ENCODE measurements at regions not wholly inside any gene's neighbourhood (a gene's known extent, or its start where the extent isn't known, plus 50 kb on each side); places are given as distances from the start of the nearest gene placed in this dataset.

DNA sequence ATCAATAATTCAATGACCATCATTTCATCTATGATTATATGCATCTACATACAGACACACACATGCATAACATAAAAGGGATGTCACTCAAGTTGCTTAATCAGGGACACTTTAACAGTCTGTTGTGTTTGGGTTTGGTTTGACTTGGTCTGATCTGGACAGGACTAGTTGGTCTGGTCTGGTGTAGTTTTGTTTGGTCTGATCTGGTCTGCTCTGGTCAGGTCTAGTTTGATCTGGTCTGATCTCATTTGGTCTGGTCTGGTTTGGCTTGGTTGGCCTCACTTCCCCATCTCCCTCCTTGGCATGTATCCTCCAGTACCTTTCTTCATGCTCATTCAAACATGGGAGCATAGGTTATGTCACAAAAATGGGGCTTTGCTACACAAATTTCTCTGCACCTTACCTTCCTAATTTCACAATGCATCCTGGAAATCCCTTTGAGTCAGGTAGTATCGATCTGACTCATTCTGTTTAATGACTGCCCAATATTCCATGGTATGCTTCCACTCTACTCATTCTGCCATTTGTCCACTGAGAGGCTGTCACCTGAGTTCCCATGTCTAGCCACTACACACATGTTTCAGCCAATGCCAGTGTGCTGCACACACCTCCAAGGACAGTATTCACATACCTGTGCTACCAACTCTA is 73.0 kb upstream of the TPM1 start:
- H3K4me3 ChIP-seq (ENCODE audit: low read length) = no peak overlapping the region
- DNase-seq (ENCODE audit: low read depth, low spot score) = no peak

DNA sequence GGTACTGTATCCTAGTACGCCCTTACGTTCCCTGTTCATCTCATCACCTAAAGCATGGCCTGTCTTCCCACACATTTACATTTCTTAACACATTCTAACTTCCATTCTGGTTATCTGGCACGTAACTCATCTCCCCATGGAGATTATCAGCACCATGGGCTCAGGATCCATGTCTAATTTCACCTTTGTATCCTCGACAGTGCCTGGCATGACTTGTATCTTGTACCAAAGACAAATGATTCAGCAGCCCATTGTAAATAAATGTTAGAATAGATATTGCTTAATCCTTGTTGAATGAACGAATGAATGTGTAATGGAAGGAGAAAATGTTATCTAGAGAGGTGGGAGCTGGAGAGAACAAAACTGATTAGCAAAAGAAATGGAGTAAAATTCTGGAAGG is 69.7 kb upstream of the TPM1 start:
- DNase-seq (ENCODE audit: low read depth, low spot score) = no peak
- no peak overlapping the region for H3K4me3 ChIP-seq (ENCODE audit: low read length)

DNA sequence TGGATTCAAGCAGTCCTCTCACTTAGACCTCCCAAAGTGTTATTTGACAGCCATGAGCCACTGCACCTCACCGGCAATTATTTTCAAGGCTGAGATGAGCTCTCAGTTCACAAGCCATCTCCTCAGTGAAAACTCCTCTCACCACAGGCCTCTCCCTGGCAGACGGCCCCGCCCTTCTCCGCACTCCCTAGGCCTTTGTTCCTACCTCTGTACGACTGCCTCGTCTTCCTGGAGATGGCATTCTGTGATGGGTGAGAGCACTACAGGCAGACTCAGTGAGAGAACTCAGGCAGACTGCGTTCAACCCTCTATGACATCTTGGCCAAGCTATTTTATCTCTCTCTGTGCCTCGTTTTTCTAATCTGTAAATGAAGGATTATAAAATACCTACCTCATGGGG is 67.0 kb upstream of the TPM1 start:
- no peak for DNase-seq (ENCODE audit: low read depth, low spot score)
- no peak overlapping the region for H3K4me3 ChIP-seq (ENCODE audit: low read length)

DNA sequence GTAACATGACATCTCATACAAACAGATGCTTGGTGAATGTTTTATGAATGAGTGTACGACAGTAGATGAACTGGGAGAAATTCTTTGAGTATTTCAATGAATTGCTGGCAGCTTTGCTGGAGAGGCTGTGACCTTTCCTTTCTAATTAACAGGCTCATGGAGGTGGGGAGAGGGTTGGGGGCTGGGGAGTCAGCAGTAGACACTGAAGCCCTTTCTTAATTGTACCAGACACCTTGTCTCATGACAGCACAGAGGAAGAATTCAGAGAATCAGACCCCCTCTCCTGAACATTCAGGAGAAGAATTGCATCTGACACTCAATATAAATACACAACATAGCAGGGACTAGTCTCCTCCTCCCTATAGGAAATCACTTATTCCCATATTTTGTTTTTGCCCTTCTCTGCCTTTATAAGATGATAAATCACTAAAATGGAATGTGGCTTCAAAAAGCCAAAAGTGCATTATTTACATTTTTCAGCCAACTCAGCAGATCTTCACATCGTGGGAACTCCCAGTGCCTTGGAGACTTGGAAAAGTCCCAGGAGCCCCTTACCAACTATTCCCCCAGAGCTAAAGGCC is 66.2 kb upstream of the TPM1 start:
- no peak overlapping the region for H3K4me3 ChIP-seq (ENCODE audit: low read length)
- DNase-seq (ENCODE audit: low read depth, low spot score) = no peak

DNA sequence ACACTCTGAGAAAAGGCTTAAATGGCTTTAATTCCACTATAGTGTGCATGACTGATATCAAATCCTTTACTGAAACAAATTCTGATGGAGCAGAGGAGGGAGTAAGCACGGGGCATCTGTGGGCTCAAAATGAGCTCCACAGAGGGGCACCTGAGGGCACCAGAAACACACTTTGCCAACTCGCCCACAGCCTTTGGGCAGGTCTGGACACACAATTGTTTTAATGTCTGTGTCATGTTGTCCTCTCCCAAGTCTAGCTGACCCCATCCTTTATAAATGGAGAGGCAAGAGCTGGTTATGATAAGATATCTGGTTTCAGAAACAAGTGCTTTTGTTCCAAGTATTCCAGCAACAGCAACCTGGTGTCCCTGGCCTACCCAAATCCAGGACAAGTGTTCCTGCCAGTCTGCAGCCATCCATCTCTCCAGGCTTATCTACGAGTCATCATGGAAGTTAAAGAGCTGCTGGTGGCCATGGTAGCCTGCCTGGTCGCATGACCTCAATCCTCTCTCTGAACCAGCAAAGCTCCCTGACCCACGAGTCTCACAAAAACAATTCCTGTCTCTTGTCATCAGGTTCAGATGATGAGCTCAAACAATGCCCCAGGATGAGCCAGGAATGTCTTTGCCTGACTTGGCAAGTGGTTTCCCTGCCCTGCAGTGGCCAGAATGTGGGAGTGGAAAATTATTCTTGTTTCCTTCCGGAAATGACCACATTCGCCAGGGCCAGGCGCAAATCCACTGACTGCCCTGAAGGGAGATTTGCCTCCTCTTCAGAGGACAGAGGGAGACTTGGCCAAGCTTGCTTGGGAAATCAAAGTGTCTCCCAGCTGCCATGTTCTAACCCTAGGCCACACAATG is 64.4 kb upstream of the TPM1 start:
- no peak for DNase-seq (ENCODE audit: low read depth, low spot score)
- no peak overlapping the region for H3K4me3 ChIP-seq (ENCODE audit: low read length)

DNA sequence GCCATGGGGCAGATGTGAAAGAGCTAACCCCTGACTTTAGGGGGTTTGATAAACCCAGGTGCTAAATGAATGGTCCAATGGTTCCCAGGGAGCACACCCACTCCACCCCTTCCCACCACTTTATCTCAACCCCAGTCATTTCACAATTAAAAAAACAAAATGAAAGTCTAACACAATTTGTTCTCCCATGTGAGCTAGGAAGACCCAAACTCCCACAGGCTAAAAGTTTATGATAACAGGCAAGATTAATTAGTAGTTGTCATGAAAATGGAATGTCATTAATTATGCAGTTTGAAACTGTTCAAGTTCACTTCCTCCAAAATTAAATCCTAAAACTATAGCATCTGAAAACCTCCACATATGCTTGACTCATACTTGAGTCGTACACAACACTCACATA is 63.3 kb upstream of the TPM1 start:
- no peak for DNase-seq (ENCODE audit: low read depth, low spot score)

DNA sequence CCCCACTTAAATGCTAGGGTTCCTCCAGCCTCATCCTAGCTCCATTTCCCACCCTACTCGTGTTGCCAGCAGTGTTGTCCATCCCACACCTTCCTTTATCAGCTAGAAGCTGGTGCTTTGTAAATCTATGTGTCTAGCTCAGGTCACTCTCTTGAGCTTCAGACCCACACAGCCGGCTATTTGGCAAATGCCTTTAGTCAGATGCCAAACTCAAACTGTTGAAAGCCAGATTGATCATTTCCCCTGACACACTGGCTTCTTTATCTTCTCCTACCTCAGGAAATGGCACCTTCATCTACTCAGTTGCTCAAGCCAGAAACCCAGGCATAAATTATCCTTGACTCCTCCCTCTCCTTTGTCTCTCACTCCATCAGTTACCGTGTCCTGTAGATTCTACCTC is 61.5 kb upstream of the TPM1 start:
- no peak for DNase-seq (ENCODE audit: low read depth, low spot score)
- H3K4me3 ChIP-seq (ENCODE audit: low read length) = no peak overlapping the region

More for the DNA sequence above, 63.3 kb upstream of the TPM1 start:
- H3K4me3 ChIP-seq (ENCODE audit: low read length) = no peak overlapping the region

DNA sequence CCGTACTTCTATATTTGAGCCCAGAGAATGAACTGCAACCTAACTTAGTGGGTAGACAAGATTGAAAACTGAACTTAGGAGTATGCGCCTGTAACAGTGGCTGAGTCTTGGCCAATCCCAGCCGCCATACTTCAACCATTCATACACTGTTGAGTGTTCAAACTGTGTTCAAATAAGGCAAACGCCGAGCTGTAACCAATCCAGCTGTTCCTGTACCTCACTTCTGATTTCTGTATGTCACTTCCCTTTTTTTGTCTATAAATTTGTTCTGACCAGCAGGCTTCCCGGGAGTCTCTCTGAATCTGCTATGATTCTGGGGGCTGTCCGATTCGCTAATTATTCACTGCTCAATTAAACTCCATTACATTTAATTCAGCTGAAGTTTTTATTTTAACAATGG is 58.6 kb upstream of the TPM1 start:
- no peak for DNase-seq (ENCODE audit: low read depth, low spot score)

DNA sequence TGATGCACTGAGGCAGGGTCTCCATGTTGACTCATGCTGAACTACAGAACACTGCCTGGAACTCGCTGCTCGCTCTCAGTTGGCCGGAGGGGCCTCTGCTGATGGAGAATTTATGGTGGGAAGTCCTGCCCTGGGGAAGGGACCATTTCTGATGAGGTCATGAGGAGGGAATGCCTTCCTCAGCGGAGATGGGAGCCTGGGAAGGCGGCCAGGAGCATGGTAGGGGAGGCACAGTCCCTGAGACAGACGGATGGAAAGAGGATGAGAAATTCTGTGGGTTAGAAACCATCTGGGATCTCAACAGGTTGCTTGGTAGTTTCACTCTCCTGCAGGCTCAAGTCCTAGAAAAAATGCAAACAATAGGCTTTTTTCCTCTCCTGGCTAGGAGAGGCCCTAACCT is 56.8 kb upstream of the TPM1 start:
- DNase-seq (ENCODE audit: low read depth, low spot score) = no peak
- H3K4me3 ChIP-seq (ENCODE audit: low read length) = no peak overlapping the region

More for the DNA sequence above, 58.6 kb upstream of the TPM1 start:
- no peak overlapping the region for H3K4me3 ChIP-seq (ENCODE audit: low read length)

DNA sequence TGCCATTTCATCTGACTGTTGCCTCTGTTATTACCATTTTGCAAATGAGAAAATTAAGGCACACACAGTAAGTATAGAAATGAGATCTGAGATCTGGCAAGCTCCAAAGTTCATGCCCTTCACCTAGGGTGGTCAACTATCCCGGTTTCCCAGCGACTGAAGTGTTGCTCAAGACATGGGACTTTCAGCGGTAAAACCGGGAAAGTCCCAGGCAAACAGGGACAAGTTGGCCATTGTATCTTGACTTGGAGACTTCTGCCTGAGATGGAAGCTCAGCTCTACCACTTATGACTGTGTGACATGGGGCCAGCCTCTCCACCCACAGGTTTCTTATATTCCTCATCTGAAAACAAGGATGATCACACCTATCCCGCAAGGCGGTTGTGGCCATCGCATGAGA is 55.6 kb upstream of the TPM1 start:
- no peak overlapping the region for H3K4me3 ChIP-seq (ENCODE audit: low read length)
- DNase-seq (ENCODE audit: low read depth, low spot score) = no peak

DNA sequence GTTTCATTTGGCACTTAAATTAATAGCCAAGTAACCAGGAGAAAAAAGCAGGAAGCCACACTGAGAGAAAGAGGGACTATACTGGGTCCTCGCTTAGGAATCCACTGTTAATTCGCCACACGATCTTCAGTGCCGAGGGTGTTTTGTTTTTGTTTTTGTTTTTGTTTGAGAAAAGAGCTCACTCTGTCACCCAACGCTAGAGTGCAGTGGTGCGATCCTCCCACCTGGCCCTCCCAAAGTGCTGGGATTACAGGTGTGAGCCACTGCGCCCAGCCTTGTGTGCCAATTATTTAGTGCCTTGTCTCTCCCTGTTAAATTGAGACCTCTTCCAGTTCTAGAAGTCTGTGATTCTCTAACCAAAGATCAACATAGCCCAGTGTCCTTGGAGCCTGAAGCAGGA is 53.8 kb upstream of the TPM1 start:
- no peak overlapping the region for H3K4me3 ChIP-seq (ENCODE audit: low read length)
- no peak for DNase-seq (ENCODE audit: low read depth, low spot score)

DNA sequence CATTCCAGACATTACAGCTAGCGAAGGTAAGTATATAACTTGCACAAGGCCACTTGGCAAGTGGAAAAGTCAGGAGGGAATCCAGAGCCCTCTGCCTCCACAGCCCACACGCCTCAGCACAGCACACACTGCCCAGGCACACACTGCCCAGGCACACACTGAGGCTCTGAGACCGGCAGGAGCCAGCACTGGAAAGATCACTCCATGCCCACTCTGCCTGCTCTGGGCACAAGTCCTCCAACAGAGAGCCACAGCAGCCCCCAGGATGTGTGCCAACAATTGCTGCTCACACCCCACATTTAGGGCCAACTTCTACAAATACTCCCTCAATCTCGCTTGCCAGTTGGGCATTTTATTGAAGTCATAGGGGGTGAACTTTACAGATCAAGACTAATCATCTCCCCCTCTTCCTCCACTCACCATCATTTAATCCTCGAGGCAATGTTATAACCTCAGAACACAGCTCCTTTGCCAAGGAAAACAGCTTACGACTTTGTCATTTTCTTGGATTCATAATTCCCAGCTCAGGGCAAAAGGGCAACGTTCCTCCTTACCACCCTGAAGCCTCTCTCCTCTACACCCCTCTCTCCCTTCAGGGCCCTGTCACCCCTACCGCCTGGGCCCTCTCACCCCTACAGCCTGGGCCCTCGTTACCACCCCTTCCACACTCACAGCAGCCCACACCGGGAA is 53.0 kb upstream of the TPM1 start:
- H3K4me3 ChIP-seq (ENCODE audit: low read length) = no peak overlapping the region
- DNase-seq (ENCODE audit: low read depth, low spot score) = no peak

DNA sequence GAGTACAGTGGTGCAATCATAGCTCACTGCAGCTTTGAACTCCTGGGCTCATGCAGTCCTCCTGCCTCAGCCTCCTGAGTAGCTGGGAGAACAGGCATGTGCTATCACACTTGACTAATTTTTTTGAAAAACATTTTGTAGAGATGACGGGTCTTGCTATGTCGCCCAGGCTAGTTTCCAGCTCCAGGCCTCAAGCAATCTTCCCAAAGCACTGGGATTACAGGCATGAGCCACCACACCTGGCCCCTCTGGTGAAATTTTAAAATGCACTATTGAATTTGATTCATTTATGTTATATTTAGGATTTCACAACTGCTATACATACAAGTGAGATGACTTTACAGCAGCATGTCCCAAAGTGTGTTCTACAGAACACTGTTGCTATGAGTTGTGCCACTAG is 50.8 kb upstream of the TPM1 start:
- no peak overlapping the region for H3K4me3 ChIP-seq (ENCODE audit: low read length)
- no peak for DNase-seq (ENCODE audit: low read depth, low spot score)

DNA sequence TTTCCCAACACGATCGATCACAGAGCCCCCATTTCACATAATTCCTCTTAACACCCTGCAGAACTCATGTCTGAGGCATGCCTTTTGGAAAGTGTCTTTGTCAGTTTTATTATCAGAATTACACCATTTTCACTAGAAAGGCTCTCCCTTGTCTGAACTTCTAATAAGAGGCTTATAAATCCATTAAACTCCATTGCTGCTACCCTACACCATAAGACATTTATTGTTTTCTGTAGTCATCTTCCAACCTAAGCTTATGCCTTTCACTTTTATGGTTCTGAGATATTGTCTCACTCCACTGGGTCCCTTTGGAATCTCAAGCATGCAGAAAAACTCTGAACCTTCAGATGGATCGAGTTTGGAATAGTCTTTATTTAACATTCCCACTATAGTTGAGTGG is 50.2 kb upstream of the TPM1 start:
- H3K4me3 ChIP-seq (ENCODE audit: low read length) = no peak overlapping the region
- DNase-seq (ENCODE audit: low read depth, low spot score) = no peak
